ENCODE measurements at regions not wholly inside any gene's neighbourhood (a gene's known extent, or its start where the extent isn't known, plus 50 kb on each side); places are given as distances from the start of the nearest gene placed in this dataset.

- H3K27ac Mint-ChIP-seq: no peak overlapping the region
- no peaks in the 10 kb centered on the region for H3K36me3 Mint-ChIP-seq (ENCODE audit: low read depth)
- WGBS, 2 experiments (ENCODE audit: insufficient coverage in 1 of 2, insufficient read length in 1 of 2): 54 to 66% methylated on average over 3 to 5 of the region's 5 CpGs
- TF ChIP-seq, protein P1, sequence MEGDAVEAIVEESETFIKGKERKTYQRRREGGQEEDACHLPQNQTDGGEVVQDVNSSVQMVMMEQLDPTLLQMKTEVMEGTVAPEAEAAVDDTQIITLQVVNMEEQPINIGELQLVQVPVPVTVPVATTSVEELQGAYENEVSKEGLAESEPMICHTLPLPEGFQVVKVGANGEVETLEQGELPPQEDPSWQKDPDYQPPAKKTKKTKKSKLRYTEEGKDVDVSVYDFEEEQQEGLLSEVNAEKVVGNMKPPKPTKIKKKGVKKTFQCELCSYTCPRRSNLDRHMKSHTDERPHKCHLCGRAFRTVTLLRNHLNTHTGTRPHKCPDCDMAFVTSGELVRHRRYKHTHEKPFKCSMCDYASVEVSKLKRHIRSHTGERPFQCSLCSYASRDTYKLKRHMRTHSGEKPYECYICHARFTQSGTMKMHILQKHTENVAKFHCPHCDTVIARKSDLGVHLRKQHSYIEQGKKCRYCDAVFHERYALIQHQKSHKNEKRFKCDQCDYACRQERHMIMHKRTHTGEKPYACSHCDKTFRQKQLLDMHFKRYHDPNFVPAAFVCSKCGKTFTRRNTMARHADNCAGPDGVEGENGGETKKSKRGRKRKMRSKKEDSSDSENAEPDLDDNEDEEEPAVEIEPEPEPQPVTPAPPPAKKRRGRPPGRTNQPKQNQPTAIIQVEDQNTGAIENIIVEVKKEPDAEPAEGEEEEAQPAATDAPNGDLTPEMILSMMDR (conservative IDR thresholded peaks at IDR 0.05): no peak
- Histone ChIP-seq H3K4me1 (ENCODE audit: control insufficient read depth, insufficient read depth, low read length) (no peaks in the 10 kb centered on the region), H3K4me3 (ENCODE audit: low read length) (no peak overlapping the region), H3K9ac (ENCODE audit: extremely low read depth, low read length, poor library complexity, severe bottlenecking) (no peak overlapping the region), H3K9me3 (ENCODE audit: control insufficient read depth, low read length) (peaks cover 83% of the 10 kb centered on the region), H3K27me3 (ENCODE audit: control insufficient read depth, insufficient read depth, low read length, poor library complexity, severe bottlenecking) (no peaks in the 10 kb centered on the region), H3K27ac (ENCODE audit: low read depth, low read length) (no peak overlapping the region), H3K36me3 (ENCODE audit: control insufficient read depth, insufficient read depth, low read length) (no peaks in the 10 kb centered on the region)
- DNase-seq: no peak
- no peaks in the 10 kb centered on the region for H3K27me3 Mint-ChIP-seq (ENCODE audit: insufficient read depth)
- no peaks in the 10 kb centered on the region for H3K4me1 Mint-ChIP-seq
- H3K9me3 Mint-ChIP-seq: peaks cover 97% of the 10 kb centered on the region
- H3K4me3 Mint-ChIP-seq: no peak overlapping the region
Observed at GRCh38 chr10:42488416-42488815, 150.0 kb downstream of the ZNF33B start.

DNA sequence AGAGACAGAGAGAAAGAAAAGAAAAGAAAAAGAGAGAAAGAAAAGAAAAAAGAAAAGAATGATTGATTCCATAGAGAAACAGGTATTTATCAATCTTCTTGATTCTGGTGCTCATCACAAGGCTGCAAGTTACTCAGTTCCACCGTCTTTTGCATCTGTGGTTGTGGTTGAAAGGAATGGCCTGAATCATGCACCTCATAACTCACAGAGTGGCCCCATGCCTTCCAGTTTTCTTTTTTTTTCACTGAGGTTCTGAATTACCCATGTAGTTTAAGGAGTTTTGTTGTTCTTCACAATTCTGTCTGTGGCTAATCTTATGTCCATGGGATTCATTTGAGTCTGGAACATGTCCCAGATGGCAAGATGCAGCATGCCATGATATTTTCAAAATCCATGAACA is 156.0 kb downstream of the ZNF33B start:
- peaks cover 98% of the 10 kb centered on the region for H3K9me3 Mint-ChIP-seq
- H3K27me3 Mint-ChIP-seq (ENCODE audit: insufficient read depth): no peaks in the 10 kb centered on the region

DNA sequence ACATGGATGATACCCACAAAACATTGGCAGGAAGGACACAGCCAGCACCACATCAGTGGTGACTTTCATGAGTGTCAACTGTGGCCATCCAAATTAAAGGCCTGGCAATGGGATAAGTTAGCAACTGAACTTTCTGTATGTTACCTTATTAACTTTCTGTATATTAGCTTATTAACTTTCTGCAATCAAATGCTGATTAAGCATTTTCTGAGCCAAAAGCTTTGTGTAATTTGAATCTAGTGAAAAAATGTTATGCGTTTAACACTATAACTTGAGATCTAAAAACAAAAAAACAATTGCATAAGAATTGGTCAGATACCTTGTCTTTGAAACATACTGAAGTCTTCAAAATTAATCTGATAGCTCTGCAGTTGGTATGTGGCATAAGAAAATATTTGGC is 159.3 kb downstream of the ZNF33B start:
- TF ChIP-seq, protein P1 (conservative IDR thresholded peaks at IDR 0.05): no peak
- WGBS, 2 experiments (ENCODE audit: insufficient coverage in 1 of 2, insufficient read length in 1 of 2): 91% methylated on average over 1 of the region's 1 CpG; no CpG with 5 or more reads in 1 of the 2 experiments
- H3K4me1 Mint-ChIP-seq: no peaks in the 10 kb centered on the region
- H3K4me1 ChIP-seq (ENCODE audit: control insufficient read depth, insufficient read depth, low read length): no peaks in the 10 kb centered on the region
- H3K36me3 Mint-ChIP-seq (ENCODE audit: low read depth): no peaks in the 10 kb centered on the region
- H3K27ac Mint-ChIP-seq: no peak overlapping the region
- H3K4me3 Mint-ChIP-seq: no peak overlapping the region
- peaks cover 94% of the 10 kb centered on the region for H3K9me3 Mint-ChIP-seq
- no peaks in the 10 kb centered on the region for H3K27me3 Mint-ChIP-seq (ENCODE audit: insufficient read depth)
- H3K4me3 ChIP-seq (ENCODE audit: low read length): no peak overlapping the region
- H3K27ac ChIP-seq (ENCODE audit: low read depth, low read length): no peak overlapping the region
- peaks cover 49% of the 10 kb centered on the region for H3K9me3 ChIP-seq (ENCODE audit: control insufficient read depth, low read length)
- DNase-seq: no peak
- H3K9ac ChIP-seq (ENCODE audit: extremely low read depth, low read length, poor library complexity, severe bottlenecking): no peak overlapping the region
- no peaks in the 10 kb centered on the region for H3K36me3 ChIP-seq (ENCODE audit: control insufficient read depth, insufficient read depth, low read length)
- H3K27me3 ChIP-seq (ENCODE audit: control insufficient read depth, insufficient read depth, low read length, poor library complexity, severe bottlenecking): no peaks in the 10 kb centered on the region

More for the DNA sequence above, 156.0 kb downstream of the ZNF33B start:
- Histone ChIP-seq H3K4me3 (ENCODE audit: low read length) (no peak overlapping the region), H3K9ac (ENCODE audit: extremely low read depth, low read length, poor library complexity, severe bottlenecking) (no peak overlapping the region), H3K27me3 (ENCODE audit: control insufficient read depth, insufficient read depth, low read length, poor library complexity, severe bottlenecking) (no peaks in the 10 kb centered on the region), H3K4me1 (ENCODE audit: control insufficient read depth, insufficient read depth, low read length) (no peaks in the 10 kb centered on the region), H3K9me3 (ENCODE audit: control insufficient read depth, low read length) (peaks cover 67% of the 10 kb centered on the region), H3K27ac (ENCODE audit: low read depth, low read length) (no peak overlapping the region), H3K36me3 (ENCODE audit: control insufficient read depth, insufficient read depth, low read length) (no peaks in the 10 kb centered on the region)
- Mint-ChIP-seq H3K27ac (no peak overlapping the region), H3K4me1 (no peaks in the 10 kb centered on the region), H3K36me3 (ENCODE audit: low read depth) (no peaks in the 10 kb centered on the region), H3K4me3 (no peak overlapping the region)
- no peak for DNase-seq
- TF ChIP-seq, protein P1 (conservative IDR thresholded peaks at IDR 0.05): no peak
- WGBS, 2 experiments (ENCODE audit: insufficient coverage in 1 of 2, insufficient read length in 1 of 2): 79 to 100% methylated on average over 1 of the region's 1 CpG
